ENCODE measurements at regions not wholly inside any gene's neighbourhood (a gene's known extent, or its start where the extent isn't known, plus 50 kb on each side); places are given as distances from the start of the nearest gene placed in this dataset.

DNA sequence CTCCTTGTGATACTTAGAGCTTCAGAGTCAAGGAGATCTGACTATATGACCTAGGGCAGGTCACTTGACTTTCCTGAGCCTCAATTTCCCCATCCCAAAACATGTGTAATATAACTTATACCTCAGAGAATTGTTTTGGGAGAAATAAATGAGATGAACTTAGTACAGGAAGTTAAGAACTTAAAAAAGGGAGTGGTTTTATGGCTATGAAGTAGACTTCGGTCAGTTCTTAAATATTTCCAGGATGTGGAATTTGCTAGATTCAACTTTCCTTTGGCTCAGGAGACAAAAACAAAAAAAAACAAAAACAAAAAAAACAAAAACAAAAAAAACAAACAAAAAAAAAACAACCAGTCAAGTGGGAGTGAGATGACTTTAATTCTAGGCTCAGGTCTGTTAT, 116.7 kb downstream of the EDEM1 start:
- FAIRE-seq, result no peak

DNA sequence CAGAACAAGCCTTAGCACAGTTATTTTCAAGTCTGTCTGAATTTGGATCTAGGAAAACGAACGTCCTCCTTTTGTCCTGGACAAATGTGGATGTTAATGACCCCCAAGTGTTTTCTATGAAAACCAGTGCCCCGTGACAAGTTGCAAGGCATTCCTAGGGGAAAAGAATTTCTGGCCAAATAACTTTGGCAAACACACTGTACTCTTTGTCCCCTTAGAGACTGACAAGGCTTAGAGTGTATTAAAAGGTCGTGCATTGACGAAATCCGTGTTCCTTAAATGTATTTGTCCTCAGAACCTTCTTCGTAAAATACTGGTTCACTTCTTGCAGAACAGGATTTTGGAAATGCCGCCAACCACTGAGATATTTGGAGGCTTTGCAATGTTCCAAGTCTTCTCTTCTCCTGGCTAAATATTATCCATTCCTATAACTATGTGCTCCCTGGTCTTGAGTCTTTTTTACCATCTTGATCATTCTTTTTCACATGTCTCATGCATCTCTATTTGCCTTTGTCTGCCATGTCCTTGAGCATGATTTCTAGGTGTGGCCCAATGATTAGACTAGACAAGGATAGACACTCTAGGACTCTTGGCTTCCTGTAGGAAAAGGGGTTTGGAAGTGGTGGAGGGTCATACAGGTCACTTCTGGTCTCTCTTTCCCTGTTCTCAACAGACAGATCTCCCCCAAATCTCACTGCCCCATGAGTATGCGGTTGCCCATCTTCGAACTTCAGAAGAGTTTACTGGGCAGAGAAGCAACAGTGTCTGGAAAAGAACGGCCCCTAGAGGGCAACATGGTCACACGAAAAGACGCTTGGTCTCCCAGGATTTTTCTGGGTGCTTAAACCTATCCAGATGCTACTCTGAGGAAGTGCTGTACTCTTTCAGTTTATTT, 117.5 kb downstream of the EDEM1 start:
- peak in 1 of 2 donors; percentile 28 for DNase-seq (ENCODE audit: low spot score in 2 of 2)
- no peak for FAIRE-seq

More for the DNA sequence above, 116.7 kb downstream of the EDEM1 start:
- DNase-seq (ENCODE audit: low spot score in 2 of 2), result no peak

DNA sequence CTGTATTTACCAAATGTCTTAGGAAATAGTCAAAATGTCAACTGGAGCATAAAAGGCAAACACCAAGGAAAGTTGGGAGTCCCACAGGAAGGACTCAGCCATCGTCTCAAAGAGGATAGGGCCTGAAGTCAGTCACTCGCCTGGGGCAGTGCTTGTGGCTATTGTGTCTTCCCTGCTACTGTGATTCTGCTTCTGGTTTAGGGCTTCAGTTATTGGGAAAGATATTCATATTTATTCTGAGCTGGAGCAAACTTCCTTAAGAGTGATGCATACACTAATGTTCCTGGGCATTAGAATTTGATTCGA, 118.1 kb downstream of the EDEM1 start:
- no peak for DNase-seq (ENCODE audit: low spot score in 2 of 2)
- FAIRE-seq, result no peak

DNA sequence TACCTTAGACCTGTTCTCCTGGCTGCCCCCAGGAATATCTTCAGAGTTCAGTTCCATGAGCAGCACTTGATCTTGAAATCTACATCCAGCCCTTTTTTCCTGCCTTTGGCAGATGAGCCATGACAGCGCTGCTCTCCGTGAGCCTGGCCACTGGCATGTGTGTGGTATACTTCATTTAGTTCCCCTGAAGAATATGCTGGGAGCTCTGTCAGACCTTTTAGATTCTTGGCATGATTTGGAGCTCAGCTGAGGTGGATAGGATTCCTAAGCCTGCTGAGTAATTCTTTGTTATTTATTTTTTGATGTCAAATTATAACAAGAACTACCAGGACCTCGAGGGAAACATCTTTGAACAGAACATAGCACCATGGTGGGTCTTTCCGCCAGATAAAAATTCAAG, 121.7 kb downstream of the EDEM1 start:
- no peak for FAIRE-seq
- DNase-seq (ENCODE audit: low spot score in 2 of 2), result no peak

DNA sequence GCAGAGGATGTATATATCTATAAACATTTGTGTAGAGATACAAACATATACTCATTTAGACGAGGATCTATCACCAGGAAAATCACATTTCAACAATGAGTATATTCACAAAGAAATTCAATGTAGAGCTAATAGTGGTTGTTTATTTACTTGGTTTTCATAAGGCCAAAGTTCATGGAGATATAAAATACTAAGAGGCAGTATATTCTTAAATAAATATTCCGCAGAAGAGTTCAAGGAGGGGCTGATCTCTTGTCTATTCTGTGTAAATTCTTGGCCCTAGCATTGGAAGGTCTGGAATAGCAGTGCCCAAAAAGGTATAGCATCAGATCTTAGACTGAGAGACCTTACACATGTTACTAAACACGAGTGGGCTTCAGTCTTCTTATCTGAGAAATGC, 122.1 kb downstream of the EDEM1 start:
- FAIRE-seq, result no peak
- no peak for DNase-seq (ENCODE audit: low spot score in 2 of 2)

DNA sequence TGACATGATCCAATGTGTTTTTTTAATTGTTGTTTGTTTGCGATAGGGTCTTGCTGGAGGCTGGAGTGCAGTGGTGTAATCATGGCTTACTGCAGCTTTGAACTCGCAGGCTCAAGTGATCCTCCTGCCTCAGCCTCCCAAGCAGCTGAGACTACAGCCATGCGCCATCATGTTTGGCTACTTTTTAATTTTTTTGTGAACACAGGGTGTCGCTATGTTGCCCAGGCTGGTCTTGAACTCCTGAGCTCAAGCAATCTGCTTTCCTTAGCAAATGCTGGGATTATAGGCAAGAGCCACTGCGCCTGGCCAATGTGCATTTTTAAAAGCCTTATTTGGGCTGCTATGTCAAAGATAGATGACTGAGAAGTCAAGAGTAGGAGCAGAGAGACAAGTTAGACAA, 123.0 kb downstream of the EDEM1 start:
- no peak for DNase-seq (ENCODE audit: low spot score in 2 of 2)
- no peak for FAIRE-seq

DNA sequence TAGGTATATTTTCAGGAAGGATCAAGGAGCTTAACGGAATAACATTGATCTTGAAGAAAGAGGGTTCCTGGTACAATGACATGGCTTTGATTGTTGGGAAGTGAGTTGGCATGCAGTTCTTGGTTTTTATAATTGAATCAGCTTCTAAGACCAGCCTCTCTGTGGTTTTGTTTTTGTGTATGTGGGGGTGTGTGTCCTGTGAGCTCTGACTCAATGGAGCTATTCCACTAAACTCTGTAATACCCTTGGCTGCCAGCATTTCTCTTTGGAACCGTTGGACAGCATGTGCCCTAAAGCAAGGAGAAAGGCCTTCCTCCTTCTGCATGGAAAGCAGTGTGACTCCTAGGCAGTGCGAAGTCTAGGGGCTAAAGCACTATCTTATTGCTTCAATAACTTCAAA, 124.8 kb downstream of the EDEM1 start:
- DNase-seq (ENCODE audit: low spot score in 2 of 2), result no peak
- FAIRE-seq, result no peak

DNA sequence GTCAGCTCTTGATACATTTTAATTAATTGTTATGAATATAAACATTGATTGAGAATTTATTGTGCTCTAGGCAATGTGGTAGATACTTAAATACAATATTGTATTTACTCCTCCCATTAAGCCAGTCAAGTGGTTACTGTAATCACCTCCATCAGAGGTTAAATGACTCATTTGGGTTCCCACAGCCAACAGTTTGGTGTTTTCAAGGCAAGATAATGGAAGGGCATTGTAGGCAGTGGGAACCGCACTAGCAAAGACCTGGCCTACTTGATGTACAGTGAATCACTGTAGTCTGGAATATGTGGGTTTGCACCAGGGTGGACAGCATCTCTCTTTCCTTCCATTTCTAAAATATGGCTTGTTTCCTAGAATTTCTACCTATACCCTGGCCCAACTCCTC, 127.4 kb downstream of the EDEM1 start:
- DNase-seq (ENCODE audit: low spot score in 2 of 2) (no peak), FAIRE-seq (no peak)

DNA sequence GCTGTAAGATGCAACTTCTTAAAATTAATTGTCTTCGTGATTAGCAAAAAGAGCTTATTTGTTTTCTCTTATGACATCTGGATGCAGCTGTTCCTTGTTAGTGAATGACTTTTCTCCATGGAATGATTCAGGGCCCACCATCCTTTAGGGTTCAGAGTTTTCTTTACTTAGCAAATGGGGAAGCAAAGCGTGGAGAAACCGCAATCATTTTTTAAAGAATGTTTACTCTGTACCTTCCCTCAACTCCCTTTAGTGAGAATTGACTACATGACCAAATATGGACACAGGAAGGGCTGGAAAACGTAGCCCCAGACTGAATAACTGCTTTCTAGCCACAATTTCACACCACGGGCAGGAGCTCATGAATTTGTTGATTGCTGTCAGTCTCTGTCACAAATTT, 130.1 kb downstream of the EDEM1 start:
- DNase-seq (ENCODE audit: low spot score in 2 of 2) (no peak), FAIRE-seq (no peak)

DNA sequence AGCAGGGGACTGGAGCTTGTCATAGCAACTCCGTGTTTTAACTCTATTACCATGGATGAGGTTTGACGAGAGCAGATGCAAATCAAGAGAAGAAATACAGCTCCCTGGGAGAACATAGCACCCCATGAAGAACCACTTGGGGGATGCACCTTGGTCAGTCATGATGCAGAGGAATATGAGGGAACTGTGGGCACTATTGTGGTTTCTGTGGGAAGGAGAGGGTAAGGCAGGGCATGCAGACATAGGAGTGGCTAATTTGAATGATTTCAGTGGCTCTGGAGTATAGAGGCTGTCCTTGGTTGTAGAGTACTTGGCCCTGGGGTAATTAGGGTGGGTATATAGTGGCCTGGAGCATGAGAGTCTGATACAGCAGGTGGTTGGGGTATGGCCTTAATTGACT, 131.9 kb downstream of the EDEM1 start:
- no peak for FAIRE-seq
- DNase-seq (ENCODE audit: low spot score in 2 of 2), result no peak

DNA sequence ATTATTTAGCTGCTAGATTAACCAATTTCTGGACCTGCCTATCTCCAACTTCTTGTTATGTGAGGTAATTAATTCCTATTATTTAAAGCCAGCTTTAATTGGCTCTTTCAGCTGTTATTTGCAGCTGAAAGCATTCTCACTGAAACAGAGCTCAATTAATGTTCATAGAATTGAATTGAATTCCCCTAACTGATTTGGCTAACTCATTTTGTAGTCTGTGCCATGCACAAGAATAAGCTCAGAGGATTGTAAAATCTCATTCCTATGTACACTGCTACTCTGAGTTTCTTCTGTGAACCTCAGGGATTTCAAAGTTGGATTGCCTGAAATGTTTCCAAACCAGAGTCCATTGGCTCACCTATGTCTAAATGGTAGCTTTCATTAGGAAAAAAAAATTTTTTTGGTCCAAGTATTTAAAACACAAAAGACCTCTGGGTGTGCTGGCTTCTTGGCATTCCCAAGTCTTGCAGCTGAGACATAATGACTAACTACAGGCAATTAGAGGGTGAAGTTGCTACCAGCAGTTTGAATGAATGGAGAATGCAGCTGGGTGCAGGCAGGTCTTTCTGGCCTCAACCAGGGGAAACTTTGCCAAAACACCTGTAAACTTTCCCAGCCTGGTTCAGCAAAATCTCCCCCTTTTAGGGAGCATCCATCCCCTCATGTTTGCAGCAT, 134.3 kb downstream of the EDEM1 start:
- DNase-seq (ENCODE audit: low spot score in 2 of 2), result no peak
- FAIRE-seq, result no peak

DNA sequence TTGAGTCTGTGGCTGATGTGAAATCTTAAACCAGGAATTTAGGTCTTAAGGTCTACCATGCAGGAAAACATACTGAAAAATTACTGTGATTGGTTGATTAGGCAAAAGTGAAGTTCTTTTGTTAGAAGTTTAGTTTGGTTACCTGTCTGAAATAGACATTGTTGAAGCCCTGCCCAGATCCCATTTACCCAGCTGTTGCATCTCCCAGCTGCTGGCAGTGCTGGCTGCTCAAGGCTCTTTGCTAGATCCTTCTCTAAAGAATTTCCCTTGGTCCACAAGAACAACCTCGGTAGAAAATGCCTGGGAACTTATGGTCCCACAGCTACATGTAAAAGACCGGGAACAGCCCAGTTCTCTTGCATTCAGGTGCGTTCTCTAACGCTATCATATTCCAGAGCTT, 137.3 kb downstream of the EDEM1 start:
- DNase-seq (ENCODE audit: low spot score in 2 of 2) (no peak), FAIRE-seq (no peak)

DNA sequence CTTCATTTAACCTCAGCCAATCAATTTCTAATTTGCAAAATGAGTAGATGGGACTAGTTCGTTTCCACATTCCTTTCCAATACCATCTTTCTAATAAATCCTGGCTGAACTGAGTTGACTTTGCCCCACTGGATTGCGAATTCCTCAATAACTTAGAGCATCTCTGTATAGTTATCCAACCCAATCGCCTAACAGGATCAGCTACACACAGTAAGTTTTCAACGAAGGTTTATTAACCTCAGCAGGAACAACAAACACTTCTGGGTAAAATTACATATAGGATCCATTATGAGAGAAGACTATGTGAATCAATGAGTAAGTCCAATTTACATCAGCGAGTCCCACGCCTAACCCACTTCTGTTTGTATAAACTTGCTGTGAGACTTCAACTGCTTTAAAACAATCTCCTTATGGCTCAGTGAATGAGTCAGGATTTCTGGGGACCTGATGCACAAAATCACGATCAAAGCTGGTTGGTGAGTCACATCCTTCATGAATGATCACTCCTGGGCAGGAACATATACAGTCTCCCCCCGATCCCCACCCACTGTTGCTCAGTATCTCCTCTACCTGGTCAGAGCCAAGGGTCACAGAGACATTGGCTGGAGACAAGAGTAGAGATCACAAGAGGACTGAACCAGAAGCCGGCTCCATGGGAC, 142.8 kb downstream of the EDEM1 start:
- FAIRE-seq, result no peak
- DNase-seq (ENCODE audit: low spot score in 2 of 2), result peak in 1 of 2 donors; percentile 22

DNA sequence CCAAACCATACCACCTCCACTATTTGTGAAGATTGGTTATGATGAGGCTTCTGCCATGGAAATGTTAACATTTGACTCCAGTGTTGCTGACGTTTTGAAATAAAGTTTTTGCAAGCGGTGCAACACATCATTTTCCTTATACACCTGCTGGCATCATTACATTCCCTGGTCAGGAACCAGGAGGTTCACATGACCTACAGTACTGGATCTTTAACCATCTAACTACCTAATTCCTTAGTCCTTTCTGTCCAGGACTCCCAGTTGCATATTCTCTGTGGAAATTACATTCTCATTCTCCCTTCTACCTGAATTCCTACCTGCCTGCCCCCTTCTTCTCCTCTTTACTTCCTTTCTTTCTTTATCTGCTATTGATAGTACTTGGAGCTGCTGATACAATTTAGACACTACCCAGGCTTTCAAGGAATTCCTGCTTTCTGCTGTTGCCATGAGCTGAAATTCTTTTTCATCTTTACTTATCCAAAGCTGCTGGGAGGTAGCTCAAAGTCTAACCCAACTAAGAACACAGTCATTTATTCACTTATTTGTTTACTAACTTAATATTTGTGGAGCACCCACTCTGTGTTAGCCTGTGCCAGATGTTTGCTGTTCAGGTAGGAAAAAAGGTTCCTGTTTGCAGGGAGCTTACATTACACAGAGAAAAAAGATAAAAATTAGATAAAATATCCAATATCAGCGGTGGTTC, 144.2 kb downstream of the EDEM1 start:
- no peak for DNase-seq (ENCODE audit: low spot score in 2 of 2)
- no peak for FAIRE-seq

DNA sequence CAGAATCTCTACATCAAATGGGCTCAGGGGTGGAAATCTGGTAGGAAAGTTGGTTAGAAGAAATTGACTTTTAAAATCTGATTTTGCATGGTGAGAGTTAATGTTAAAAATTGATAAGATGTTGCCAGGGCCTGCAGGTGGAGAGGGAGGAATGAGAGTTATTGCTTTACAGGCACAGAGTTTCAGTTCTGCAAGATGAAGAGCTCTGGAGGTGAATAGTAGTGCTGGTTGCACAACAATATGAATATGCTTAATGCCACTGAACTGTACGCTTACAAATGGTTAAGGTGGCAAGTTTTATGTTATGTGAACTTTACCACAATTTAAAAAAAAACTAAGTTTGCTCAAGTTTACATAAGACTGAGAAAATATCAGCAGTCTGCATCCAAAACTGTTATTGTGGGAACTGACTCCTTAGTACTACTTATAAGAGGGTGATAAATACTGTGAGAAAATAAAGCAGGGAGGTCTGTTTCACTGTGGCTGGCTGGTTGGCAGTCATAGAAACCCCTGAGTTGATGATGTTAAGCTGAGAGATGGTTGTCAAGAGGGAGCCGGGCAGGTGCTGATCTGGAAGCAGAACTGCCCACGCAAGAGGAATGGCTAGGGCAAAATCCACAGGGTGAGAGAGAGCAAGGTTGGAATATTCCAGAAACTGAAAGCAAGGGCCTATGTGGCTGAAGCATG, 144.9 kb downstream of the EDEM1 start:
- FAIRE-seq, result no peak
- DNase-seq (ENCODE audit: low spot score in 2 of 2), result no peak

DNA sequence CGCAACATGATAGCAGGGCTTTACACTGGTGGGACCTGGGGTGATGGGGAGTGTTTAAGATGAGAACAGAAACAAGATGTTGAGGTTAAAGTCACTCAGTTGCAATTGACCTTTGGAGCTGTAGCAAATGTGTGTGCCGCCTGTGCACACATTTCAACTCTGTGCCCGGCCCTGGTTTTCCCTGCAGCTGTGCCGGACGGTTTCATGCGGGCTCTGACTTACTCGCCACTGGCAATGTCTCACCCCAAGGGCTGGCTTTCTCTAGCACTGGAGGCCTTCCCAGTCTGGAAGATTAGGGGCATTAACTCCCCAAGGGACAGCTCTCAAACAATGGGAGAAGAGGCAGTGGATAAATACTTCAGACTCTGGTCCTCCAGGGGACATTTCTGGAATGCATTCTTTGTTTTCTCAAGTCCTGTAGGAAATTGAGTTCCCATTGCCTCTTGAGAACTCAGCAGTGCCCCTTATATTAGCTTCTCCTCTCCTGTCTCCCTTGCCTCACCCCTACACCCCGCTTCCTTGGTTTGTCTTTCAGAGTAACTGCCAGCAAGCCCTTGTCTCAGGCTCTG, 152.5 kb downstream of the EDEM1 start:
- DNase-seq (ENCODE audit: low spot score in 2 of 2) (no peak), FAIRE-seq (no peak)

DNA sequence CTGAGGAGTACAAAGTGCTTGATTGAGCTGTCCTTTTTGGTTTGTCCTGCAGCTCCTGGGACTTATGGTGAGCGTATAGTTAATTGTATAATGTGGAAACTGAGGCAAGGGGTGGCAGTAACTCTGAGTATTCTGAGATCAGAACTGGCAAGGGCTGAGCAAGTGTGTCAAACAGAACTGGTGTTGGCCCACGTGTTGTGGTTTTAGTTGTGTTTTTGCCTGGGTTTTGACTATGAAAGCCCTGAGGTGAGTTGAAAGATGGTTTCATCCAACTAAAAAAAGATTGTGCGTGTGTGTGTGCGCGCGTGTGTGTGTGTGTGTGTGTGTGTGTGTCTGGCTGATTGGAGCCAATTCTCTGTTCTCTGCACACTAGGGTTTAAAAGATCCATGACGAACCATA, 154.1 kb downstream of the EDEM1 start:
- no peak for FAIRE-seq
- DNase-seq (ENCODE audit: low spot score in 2 of 2), result no peak

DNA sequence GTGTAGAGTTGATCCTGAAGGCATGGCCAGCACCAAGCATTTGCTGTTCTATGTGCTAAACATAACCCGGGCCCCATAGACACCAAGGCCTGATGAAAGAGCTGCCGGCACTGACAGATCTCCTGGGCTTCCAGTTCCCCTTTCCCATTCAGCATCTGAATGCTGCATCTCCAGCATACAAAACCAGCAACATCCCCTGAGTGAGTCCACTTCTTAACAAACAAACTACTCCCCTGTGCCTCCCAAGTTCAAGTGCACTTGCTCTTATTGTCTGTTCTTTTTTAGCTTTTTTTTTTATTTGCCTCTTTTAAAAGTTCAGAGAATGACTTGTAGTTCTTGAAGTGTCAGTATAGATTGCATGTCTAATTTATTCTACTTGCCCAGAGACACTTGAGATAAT, 156.0 kb downstream of the EDEM1 start:
- FAIRE-seq (no peak), DNase-seq (ENCODE audit: low spot score in 2 of 2) (no peak)

DNA sequence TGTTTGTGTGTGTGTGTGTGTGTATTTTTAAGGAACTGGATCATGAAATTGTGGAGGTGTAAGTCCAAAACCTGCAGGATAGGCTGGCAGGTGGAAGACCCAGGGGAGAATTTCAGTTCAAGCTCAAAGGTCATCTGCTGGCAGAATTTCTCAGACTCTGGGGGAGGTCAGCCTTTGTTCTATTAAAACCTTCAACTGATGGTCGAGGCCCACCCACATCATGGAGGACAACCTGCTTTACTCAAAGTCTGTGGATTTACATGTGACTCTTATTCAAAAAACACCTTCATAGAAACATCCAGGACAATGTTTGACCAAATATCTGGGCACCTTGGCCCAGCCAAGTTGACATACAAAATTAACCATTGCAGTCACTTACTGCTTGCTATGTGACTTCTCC, 157.2 kb downstream of the EDEM1 start:
- DNase-seq (ENCODE audit: low spot score in 2 of 2) (no peak), FAIRE-seq (no peak)

DNA sequence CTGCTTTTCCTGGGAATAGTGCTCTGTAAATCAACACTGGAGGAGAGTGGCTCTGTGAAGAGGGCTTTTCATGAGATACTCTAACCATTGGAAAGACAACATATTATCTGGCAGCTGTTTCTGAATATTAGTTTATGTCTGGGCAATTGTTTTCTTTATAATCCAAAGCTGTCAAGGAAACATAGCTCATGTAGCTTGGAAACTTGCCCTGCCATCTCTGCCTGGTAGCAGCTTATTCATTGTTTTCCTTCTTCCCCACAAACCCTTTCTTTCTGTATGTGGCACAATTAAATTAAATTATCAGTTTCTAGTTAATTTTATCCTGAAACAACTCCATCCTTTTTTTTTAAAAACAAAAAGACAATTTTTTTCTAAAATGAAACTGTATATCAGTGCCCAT, 160.0 kb downstream of the EDEM1 start:
- no peak for FAIRE-seq
- DNase-seq (ENCODE audit: low spot score in 2 of 2), result no peak

All from frontal cortex (tissue), 3 donors.